ENCODE measurements at regions not wholly inside any gene's neighbourhood (a gene's known extent, or its start where the extent isn't known, plus 50 kb on each side); places are given as distances from the start of the nearest gene placed in this dataset.

GRCh38 chr2:193973781-193974180, 1683.2 kb upstream of the SLC39A10 start:
- no peak overlapping the region for H2AFZ ChIP-seq (ENCODE audit: low read length)
- no peaks in the 10 kb centered on the region for H3K36me3 ChIP-seq (ENCODE audit: insufficient read depth, low read length)
- H3K79me2 ChIP-seq (ENCODE audit: low read length): no peaks in the 10 kb centered on the region
- DNase-seq: no peak
- H3K27me3 ChIP-seq (ENCODE audit: low read length): no peaks in the 10 kb centered on the region
- H3K9me2 ChIP-seq (replicated peaks; ENCODE audit: insufficient read depth, low read length): no peaks in the 10 kb centered on the region
- H3K4me1 ChIP-seq (ENCODE audit: low read length): no peaks in the 10 kb centered on the region
- H3K9ac ChIP-seq (ENCODE audit: low read length): no peak overlapping the region
- no peak overlapping the region for H3K4me3 ChIP-seq (ENCODE audit: low read length)
- no peaks in the 10 kb centered on the region for H4K20me1 ChIP-seq (ENCODE audit: insufficient read depth, low read depth, low read length)
- H3K27ac ChIP-seq (ENCODE audit: low read length): no peak overlapping the region
- no peak overlapping the region for H3K4me2 ChIP-seq (ENCODE audit: low read depth, low read length, poor library complexity, severe bottlenecking)
- peaks cover 12% of the 10 kb centered on the region; the same call in 1 of the 2 replicates for H3K9me3 ChIP-seq (ENCODE audit: low read length)

DNA sequence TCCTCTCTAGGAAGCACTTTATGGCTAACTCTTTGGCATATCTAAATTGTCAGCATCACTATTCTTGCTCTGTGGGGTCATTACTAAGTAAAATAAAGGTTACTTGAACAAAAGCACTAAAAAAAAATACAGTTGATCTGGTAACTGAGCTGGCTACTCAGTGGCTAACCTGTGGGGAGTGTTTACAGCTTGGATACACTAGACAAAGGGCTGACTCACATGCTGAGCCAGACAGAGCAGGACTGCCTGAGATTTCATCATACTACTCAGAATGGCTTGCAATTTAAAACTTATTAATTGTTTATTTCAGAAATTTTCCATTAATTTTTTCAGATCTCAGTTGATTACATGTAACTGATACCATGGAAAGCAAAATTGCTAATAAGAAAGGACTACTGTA, 1690.4 kb upstream of the SLC39A10 start:
- no peaks in the 10 kb centered on the region for H3K79me2 ChIP-seq (ENCODE audit: low read length)
- no peak overlapping the region for H3K4me2 ChIP-seq (ENCODE audit: low read depth, low read length, poor library complexity, severe bottlenecking)
- H3K27ac ChIP-seq (ENCODE audit: low read length): no peak overlapping the region
- no peaks in the 10 kb centered on the region for H3K9me2 ChIP-seq (replicated peaks; ENCODE audit: insufficient read depth, low read length)
- H3K4me1 ChIP-seq (ENCODE audit: low read length): no peaks in the 10 kb centered on the region
- no peak overlapping the region for H3K9ac ChIP-seq (ENCODE audit: low read length)
- no peaks in the 10 kb centered on the region for H3K36me3 ChIP-seq (ENCODE audit: insufficient read depth, low read length)
- no peak overlapping the region for H2AFZ ChIP-seq (ENCODE audit: low read length)
- peaks cover 7% of the 10 kb centered on the region for H3K9me3 ChIP-seq (ENCODE audit: low read length)
- DNase-seq: no peak
- H4K20me1 ChIP-seq (ENCODE audit: insufficient read depth, low read depth, low read length): no peaks in the 10 kb centered on the region
- no peaks in the 10 kb centered on the region for H3K27me3 ChIP-seq (ENCODE audit: low read length)
- H3K4me3 ChIP-seq (ENCODE audit: low read length): no peak overlapping the region

DNA sequence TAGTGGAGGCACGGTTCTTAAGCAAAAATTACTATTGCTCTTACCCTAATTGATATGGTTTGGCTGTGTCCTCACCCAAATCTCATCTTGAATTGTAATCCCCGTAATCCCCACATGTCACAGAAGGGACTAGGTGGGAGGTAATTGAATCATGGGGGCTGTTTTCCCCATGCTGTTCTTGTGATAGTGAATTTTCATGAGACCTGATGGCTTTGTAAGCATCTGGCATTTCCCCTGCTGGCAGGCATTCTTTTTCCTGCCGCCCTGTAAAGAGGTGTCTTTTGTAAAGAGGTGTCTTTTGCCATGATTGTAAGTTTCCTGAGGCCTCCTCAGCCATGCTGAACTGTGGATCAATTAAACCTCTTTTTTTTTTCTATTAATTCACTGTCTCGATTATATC, 1691.8 kb upstream of the SLC39A10 start:
- no peaks in the 10 kb centered on the region for H3K79me2 ChIP-seq (ENCODE audit: low read length)
- no peaks in the 10 kb centered on the region for H3K4me1 ChIP-seq (ENCODE audit: low read length)
- no peak overlapping the region for H2AFZ ChIP-seq (ENCODE audit: low read length)
- H3K9ac ChIP-seq (ENCODE audit: low read length): no peak overlapping the region
- no peaks in the 10 kb centered on the region for H3K27me3 ChIP-seq (ENCODE audit: low read length)
- H3K4me3 ChIP-seq (ENCODE audit: low read length): no peak overlapping the region
- peaks cover 7% of the 10 kb centered on the region for H3K9me3 ChIP-seq (ENCODE audit: low read length)
- no peak overlapping the region for H3K27ac ChIP-seq (ENCODE audit: low read length)
- no peaks in the 10 kb centered on the region for H4K20me1 ChIP-seq (ENCODE audit: insufficient read depth, low read depth, low read length)
- H3K36me3 ChIP-seq (ENCODE audit: insufficient read depth, low read length): no peaks in the 10 kb centered on the region
- H3K4me2 ChIP-seq (ENCODE audit: low read depth, low read length, poor library complexity, severe bottlenecking): no peak overlapping the region
- no peaks in the 10 kb centered on the region for H3K9me2 ChIP-seq (replicated peaks; ENCODE audit: insufficient read depth, low read length)
- DNase-seq: no peak

GRCh38 chr2:193963472-193964119, 1693.4 kb upstream of the SLC39A10 start:
- Histone ChIP-seq H3K9me3 (ENCODE audit: low read length) (peaks cover 4% of the 10 kb centered on the region), H2AFZ (ENCODE audit: low read length) (no peak overlapping the region), H3K4me2 (ENCODE audit: low read depth, low read length, poor library complexity, severe bottlenecking) (no peak overlapping the region)

GRCh38 chr2:193946806-193947205, 1710.2 kb upstream of the SLC39A10 start:
- H4K20me1 ChIP-seq (ENCODE audit: insufficient read depth, low read depth, low read length): no peaks in the 10 kb centered on the region
- H3K9me3 ChIP-seq (ENCODE audit: low read length): peaks cover 20% of the 10 kb centered on the region
- H3K79me2 ChIP-seq (ENCODE audit: low read length): no peaks in the 10 kb centered on the region
- no peak overlapping the region for H3K27ac ChIP-seq (ENCODE audit: low read length)
- no peak overlapping the region for H3K4me3 ChIP-seq (ENCODE audit: low read length)
- no peak overlapping the region for H3K4me2 ChIP-seq (ENCODE audit: low read depth, low read length, poor library complexity, severe bottlenecking)
- no peaks in the 10 kb centered on the region for H3K9me2 ChIP-seq (replicated peaks; ENCODE audit: insufficient read depth, low read length)
- H2AFZ ChIP-seq (ENCODE audit: low read length): no peak overlapping the region
- H3K4me1 ChIP-seq (ENCODE audit: low read length): no peaks in the 10 kb centered on the region
- no peaks in the 10 kb centered on the region for H3K27me3 ChIP-seq (ENCODE audit: low read length)
- no peak overlapping the region for H3K9ac ChIP-seq (ENCODE audit: low read length)
- no peak for DNase-seq
- H3K36me3 ChIP-seq (ENCODE audit: insufficient read depth, low read length): no peaks in the 10 kb centered on the region

More at GRCh38 chr2:193963472-193964119, 1693.4 kb upstream of the SLC39A10 start:
- no peaks in the 10 kb centered on the region for H3K27me3 ChIP-seq (ENCODE audit: low read length)
- H3K4me3 ChIP-seq (ENCODE audit: low read length): no peak overlapping the region
- H3K79me2 ChIP-seq (ENCODE audit: low read length): no peaks in the 10 kb centered on the region
- H3K4me1 ChIP-seq (ENCODE audit: low read length): no peaks in the 10 kb centered on the region
- peak; percentile 43 for DNase-seq
- H3K9me2 ChIP-seq (replicated peaks; ENCODE audit: insufficient read depth, low read length): no peaks in the 10 kb centered on the region
- no peaks in the 10 kb centered on the region for H4K20me1 ChIP-seq (ENCODE audit: insufficient read depth, low read depth, low read length)
- no peak overlapping the region for H3K9ac ChIP-seq (ENCODE audit: low read length)
- H3K27ac ChIP-seq (ENCODE audit: low read length): no peak overlapping the region
- no peaks in the 10 kb centered on the region for H3K36me3 ChIP-seq (ENCODE audit: insufficient read depth, low read length)

- Histone ChIP-seq H3K27ac (ENCODE audit: low read length) (no peak overlapping the region), H3K9me2 (replicated peaks; ENCODE audit: insufficient read depth, low read length) (no peaks in the 10 kb centered on the region), H2AFZ (ENCODE audit: low read length) (no peak overlapping the region), H3K4me1 (ENCODE audit: low read length) (no peaks in the 10 kb centered on the region), H3K9me3 (ENCODE audit: low read length) (peaks cover 17% of the 10 kb centered on the region), H3K4me3 (ENCODE audit: low read length) (no peak overlapping the region), H3K27me3 (ENCODE audit: low read length) (no peaks in the 10 kb centered on the region), H3K36me3 (ENCODE audit: insufficient read depth, low read length) (no peaks in the 10 kb centered on the region), H3K9ac (ENCODE audit: low read length) (no peak overlapping the region), H4K20me1 (ENCODE audit: insufficient read depth, low read depth, low read length) (no peaks in the 10 kb centered on the region), H3K79me2 (ENCODE audit: low read length) (no peaks in the 10 kb centered on the region), H3K4me2 (ENCODE audit: low read depth, low read length, poor library complexity, severe bottlenecking) (no peak overlapping the region)
- no peak for DNase-seq
These were observed 1713.5 kb upstream of the SLC39A10 start for GRCh38 chr2:193943406-193943960.

DNA sequence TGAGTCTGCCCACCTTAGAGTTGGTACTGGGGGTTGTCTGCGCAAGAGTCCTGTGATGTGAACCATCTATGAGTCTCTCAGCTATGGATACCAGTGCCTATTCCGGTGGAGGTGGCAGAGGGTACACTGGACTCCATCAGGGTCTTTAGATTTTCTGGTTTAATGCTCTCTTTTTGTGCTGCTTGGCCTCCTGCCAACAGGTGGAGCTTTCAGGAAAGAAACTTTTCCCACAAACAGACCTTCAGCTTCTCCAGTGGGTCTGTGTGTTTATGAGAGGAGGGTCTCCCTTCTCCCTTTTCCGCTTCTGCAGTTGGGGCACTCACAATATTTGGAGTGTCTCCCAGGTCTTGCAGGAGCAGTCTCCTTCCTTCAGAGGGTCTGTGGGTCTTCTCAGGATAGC, 1721.9 kb upstream of the SLC39A10 start:
- H3K4me2 ChIP-seq (ENCODE audit: low read depth, low read length, poor library complexity, severe bottlenecking): no peak overlapping the region
- no peaks in the 10 kb centered on the region for H3K27me3 ChIP-seq (ENCODE audit: low read length)
- H3K36me3 ChIP-seq (ENCODE audit: insufficient read depth, low read length): no peaks in the 10 kb centered on the region
- no peak overlapping the region for H2AFZ ChIP-seq (ENCODE audit: low read length)
- no peak overlapping the region for H3K27ac ChIP-seq (ENCODE audit: low read length)
- no peak overlapping the region for H3K9ac ChIP-seq (ENCODE audit: low read length)
- H3K4me3 ChIP-seq (ENCODE audit: low read length): no peak overlapping the region
- no peaks in the 10 kb centered on the region for H4K20me1 ChIP-seq (ENCODE audit: insufficient read depth, low read depth, low read length)
- no peaks in the 10 kb centered on the region for H3K4me1 ChIP-seq (ENCODE audit: low read length)
- H3K9me3 ChIP-seq (ENCODE audit: low read length): peaks cover 13% of the 10 kb centered on the region
- H3K9me2 ChIP-seq (replicated peaks; ENCODE audit: insufficient read depth, low read length): no peaks in the 10 kb centered on the region
- no peak for DNase-seq
- no peaks in the 10 kb centered on the region for H3K79me2 ChIP-seq (ENCODE audit: low read length)

DNA sequence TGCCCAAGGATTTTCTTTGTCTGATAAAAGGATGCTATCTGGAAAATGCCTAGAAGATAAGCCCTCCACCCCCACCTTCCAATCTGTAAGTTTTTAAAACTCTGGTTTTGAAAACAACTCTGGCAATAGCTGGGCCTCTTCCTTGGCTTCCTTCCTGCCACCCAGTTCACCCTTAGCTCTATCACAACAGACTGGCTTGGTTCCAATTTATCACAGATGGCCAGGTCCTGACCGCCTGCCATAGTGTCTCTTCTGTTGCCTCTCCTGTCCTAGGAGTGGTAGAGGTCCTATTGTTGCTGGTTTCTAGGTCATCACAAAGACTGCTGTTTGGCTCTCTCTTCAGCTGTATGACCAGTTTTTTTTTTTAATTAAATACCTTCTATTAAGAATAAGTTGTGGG, 1727.9 kb upstream of the SLC39A10 start:
- Histone ChIP-seq H3K9me3 (ENCODE audit: low read length) (peaks cover 14% of the 10 kb centered on the region), H3K9ac (ENCODE audit: low read length) (no peak overlapping the region), H4K20me1 (ENCODE audit: insufficient read depth, low read depth, low read length) (no peaks in the 10 kb centered on the region), H3K27ac (ENCODE audit: low read length) (no peak overlapping the region), H3K27me3 (ENCODE audit: low read length) (no peaks in the 10 kb centered on the region), H2AFZ (ENCODE audit: low read length) (no peak overlapping the region), H3K4me3 (ENCODE audit: low read length) (no peak overlapping the region), H3K79me2 (ENCODE audit: low read length) (no peaks in the 10 kb centered on the region), H3K9me2 (replicated peaks; ENCODE audit: insufficient read depth, low read length) (no peaks in the 10 kb centered on the region), H3K36me3 (ENCODE audit: insufficient read depth, low read length) (no peaks in the 10 kb centered on the region), H3K4me2 (ENCODE audit: low read depth, low read length, poor library complexity, severe bottlenecking) (no peak overlapping the region), H3K4me1 (ENCODE audit: low read length) (no peaks in the 10 kb centered on the region)
- no peak for DNase-seq

All from Karpas-422 (cell line).